Tibial nerve (tissue), 4 donors: ENCODE measurements at regions not wholly inside any gene's neighbourhood (a gene's known extent, or its start where the extent isn't known, plus 50 kb on each side); places are given as distances from the start of the nearest gene placed in this dataset.

Experiments
- DNase-seq, 2 donors: peaks; one replicate each; pipeline ENCODE4 v3.0.0-alpha.2; 2019; ENCODE audit warnings: low spot score in 2 of 2
- H3K27ac ChIP-seq, 4 donors: fragments of 200-600 bp; sonication (generic) in 3 of 4; one replicate each; pipeline ENCODE4 v1.5.1; 2017 to 2019; ENCODE audit warnings: mild to moderate bottlenecking in 1 of 4
- H3K27me3 ChIP-seq, 2 donors: fragments of 200-600 bp; sonication (generic) in 1 of 2; one replicate each; pipeline versions ENCODE4 v1.5.1 to v1.6.0; 2017 to 2019
- H3K36me3 ChIP-seq, 3 donors: fragments of 200-600 bp; sonication (generic); one replicate each; pipeline ENCODE4 v1.5.1; 2018 to 2019
- H3K4me1 ChIP-seq, 4 donors: fragments of 200-600 bp; sonication (generic) in 3 of 4; one replicate each; pipeline ENCODE4 v1.5.1; 2017 to 2019
- H3K4me3 ChIP-seq, 4 donors: fragments of 200-600 bp; sonication (generic) in 3 of 4; one replicate each; pipeline ENCODE4 v1.5.1; 2017 to 2019; ENCODE audit warnings: mild to moderate bottlenecking in 1 of 4, moderate library complexity in 1 of 4
- H3K9me3 ChIP-seq, 4 donors: fragments of 200-600 bp; sonication (generic) in 3 of 4; one replicate each; pipeline ENCODE4 v1.5.1; 2017 to 2019
- EP300 ChIP-seq, 2 donors: sonication (generic); formaldehyde crosslinking; IDR thresholded peaks; one replicate each; pipeline ENCODE4 v1.6.1; 2017; ENCODE audit warnings: antibody characterized with exemption in 2 of 2, mild to moderate bottlenecking in 1 of 2
- POLR2A ChIP-seq, 2 donors: fragments of 450-650 bp; IDR thresholded peaks; one replicate each; pipeline ENCODE4 v1.6.1; 2017; ENCODE audit warnings: antibody characterized with exemption in 2 of 2, mild to moderate bottlenecking in 2 of 2, moderate library complexity in 2 of 2
- WGBS, 2 donors: methylation state at CpG; one replicate each; pipeline ENCODE4 v1.1.5; 2018; 5-methylcytosine and 5-hydroxymethylcytosine counted together
- TF ChIP-seq, protein P1 (sequence below), 5 experiments: fragments of 200-600 bp in 3 of 5; fragments of 450-650 bp in 2 of 5; sonication (generic) in 3 of 5; IDR thresholded peaks; one replicate each; pipeline ENCODE4 v1.5.1; 2016 to 2019; ENCODE audit warnings: antibody characterized with exemption in 5 of 5, mild to moderate bottlenecking in 3 of 5, moderate library complexity in 2 of 5

GRCh38 chr6:40822619-40823018 is 216.4 kb downstream of the UNC5CL start:
- WGBS, 2 donors, result 42 to 55% methylated on average over 4 of the region's 4 CpGs
- Histone ChIP-seq H3K27ac (no peak overlapping the region), H3K4me3 (no peak overlapping the region), H3K36me3 (no peaks in the 10 kb centered on the region), H3K27me3 (no peaks in the 10 kb centered on the region), H3K4me1 (no peaks in the 10 kb centered on the region), H3K9me3 (no peaks in the 10 kb centered on the region)
- no peak for DNase-seq
- TF ChIP-seq POLR2A (IDR thresholded peaks at IDR 0.05) (no peak), EP300 (IDR thresholded peaks at IDR 0.05) (no peak)
- TF ChIP-seq, protein P1, sequence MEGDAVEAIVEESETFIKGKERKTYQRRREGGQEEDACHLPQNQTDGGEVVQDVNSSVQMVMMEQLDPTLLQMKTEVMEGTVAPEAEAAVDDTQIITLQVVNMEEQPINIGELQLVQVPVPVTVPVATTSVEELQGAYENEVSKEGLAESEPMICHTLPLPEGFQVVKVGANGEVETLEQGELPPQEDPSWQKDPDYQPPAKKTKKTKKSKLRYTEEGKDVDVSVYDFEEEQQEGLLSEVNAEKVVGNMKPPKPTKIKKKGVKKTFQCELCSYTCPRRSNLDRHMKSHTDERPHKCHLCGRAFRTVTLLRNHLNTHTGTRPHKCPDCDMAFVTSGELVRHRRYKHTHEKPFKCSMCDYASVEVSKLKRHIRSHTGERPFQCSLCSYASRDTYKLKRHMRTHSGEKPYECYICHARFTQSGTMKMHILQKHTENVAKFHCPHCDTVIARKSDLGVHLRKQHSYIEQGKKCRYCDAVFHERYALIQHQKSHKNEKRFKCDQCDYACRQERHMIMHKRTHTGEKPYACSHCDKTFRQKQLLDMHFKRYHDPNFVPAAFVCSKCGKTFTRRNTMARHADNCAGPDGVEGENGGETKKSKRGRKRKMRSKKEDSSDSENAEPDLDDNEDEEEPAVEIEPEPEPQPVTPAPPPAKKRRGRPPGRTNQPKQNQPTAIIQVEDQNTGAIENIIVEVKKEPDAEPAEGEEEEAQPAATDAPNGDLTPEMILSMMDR (IDR thresholded peaks at IDR 0.05), result no peak

- no peaks in the 10 kb centered on the region for H3K4me1 ChIP-seq
- H3K4me3 ChIP-seq, result no peak overlapping the region
- no peaks in the 10 kb centered on the region for H3K36me3 ChIP-seq
- no peak for DNase-seq
- H3K27me3 ChIP-seq, result no peaks in the 10 kb centered on the region
- TF ChIP-seq EP300 (IDR thresholded peaks at IDR 0.05) (no peak), POLR2A (IDR thresholded peaks at IDR 0.05) (no peak)
- TF ChIP-seq, protein P1 (IDR thresholded peaks at IDR 0.05), result no peak
- H3K27ac ChIP-seq, result no peak overlapping the region
- H3K9me3 ChIP-seq, result no peaks in the 10 kb centered on the region
- 69 to 72% methylated on average over 9 of the region's 9 CpGs for WGBS, 2 donors
These were observed 219.7 kb downstream of the UNC5CL start for GRCh38 chr6:40819182-40819834.

DNA sequence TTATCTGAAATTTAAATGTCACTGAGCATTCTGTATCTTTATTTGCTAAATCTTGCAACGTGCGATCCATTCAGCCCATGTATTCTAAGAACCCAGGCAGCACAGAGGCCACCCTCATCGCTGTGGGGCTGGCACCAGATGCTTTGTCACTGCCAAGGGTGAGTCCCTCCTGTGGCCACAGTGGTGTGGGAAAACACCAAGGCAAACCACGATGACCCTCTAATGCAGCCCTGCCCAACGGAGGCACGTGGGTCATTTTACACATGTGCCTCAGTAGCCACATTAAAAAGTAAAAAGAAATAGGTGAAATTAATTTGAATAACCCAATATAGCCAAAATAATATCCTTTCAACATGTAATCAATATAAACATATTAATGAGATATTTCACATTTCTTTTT is 221.7 kb downstream of the UNC5CL start:
- no peak overlapping the region for H3K27ac ChIP-seq
- H3K27me3 ChIP-seq, result no peaks in the 10 kb centered on the region
- H3K4me1 ChIP-seq, result no peaks in the 10 kb centered on the region
- WGBS, 2 donors, result 87 to 90% methylated on average over 6 of the region's 6 CpGs
- no peak overlapping the region for H3K4me3 ChIP-seq
- DNase-seq, result no peak
- no peaks in the 10 kb centered on the region for H3K36me3 ChIP-seq
- TF ChIP-seq POLR2A (IDR thresholded peaks at IDR 0.05) (no peak), EP300 (IDR thresholded peaks at IDR 0.05) (no peak)
- TF ChIP-seq, protein P1 (IDR thresholded peaks at IDR 0.05), result no peak
- H3K9me3 ChIP-seq, result no peaks in the 10 kb centered on the region

DNA sequence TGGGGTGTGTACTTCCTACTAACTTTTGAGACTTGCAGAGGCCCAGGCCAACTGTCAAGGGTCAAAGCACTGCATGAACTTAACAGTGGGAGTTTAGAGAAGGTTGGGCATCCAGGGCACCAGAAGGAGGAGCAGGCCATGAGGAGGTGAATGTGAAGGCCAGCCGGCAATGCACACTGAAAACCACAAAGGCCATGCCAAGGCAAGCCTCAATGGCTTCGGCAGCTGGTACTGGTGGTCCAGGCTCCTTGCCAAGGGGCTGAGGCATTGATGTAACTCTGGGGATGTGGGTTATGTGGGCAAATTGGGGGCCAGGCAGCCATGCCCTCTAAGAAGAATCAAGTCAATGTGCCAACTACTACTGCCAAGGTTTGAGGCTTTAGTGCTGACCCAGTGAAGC is 222.4 kb downstream of the UNC5CL start:
- no peaks in the 10 kb centered on the region for H3K9me3 ChIP-seq
- no peak overlapping the region for H3K27ac ChIP-seq
- 85 to 93% methylated on average over 2 of the region's 2 CpGs for WGBS, 2 donors
- H3K4me3 ChIP-seq, result no peak overlapping the region
- DNase-seq, result no peak
- TF ChIP-seq POLR2A (IDR thresholded peaks at IDR 0.05) (no peak), EP300 (IDR thresholded peaks at IDR 0.05) (no peak)
- TF ChIP-seq, protein P1 (IDR thresholded peaks at IDR 0.05), result no peak
- H3K4me1 ChIP-seq, result no peaks in the 10 kb centered on the region
- H3K27me3 ChIP-seq, result no peaks in the 10 kb centered on the region
- H3K36me3 ChIP-seq, result no peaks in the 10 kb centered on the region

- TF ChIP-seq, protein P1 (IDR thresholded peaks at IDR 0.05), result no peak
- TF ChIP-seq POLR2A (IDR thresholded peaks at IDR 0.05), result no peak
- no peak for TF ChIP-seq EP300 (IDR thresholded peaks at IDR 0.05)
- WGBS, 2 donors, result 96 to 97% methylated on average over 11 to 12 of the region's 12 CpGs
- Histone ChIP-seq H3K36me3 (no peaks in the 10 kb centered on the region), H3K27me3 (no peaks in the 10 kb centered on the region), H3K4me1 (no peaks in the 10 kb centered on the region), H3K9me3 (no peaks in the 10 kb centered on the region), H3K4me3 (no peak overlapping the region), H3K27ac (no peak overlapping the region)
- no peak for DNase-seq
These were observed 223.3 kb downstream of the UNC5CL start for GRCh38 chr6:40815731-40816130.
